Panc1 (cell line): ENCODE measurements at regions not wholly inside any gene's neighbourhood (a gene's known extent, or its start where the extent isn't known, plus 50 kb on each side); places are given as distances from the start of the nearest gene placed in this dataset.

Experiments
- POLR2AphosphoS5 ChIP-seq: IDR thresholded peaks from 2 replicates; pipeline ENCODE4 v1.6.1; 2012; ENCODE audit warnings: mild to moderate bottlenecking, low read depth, low read length, moderate library complexity
- TF ChIP-seq, protein P1 (sequence below): fragments of 450-650 bp; IDR thresholded peaks from 2 replicates; pipeline ENCODE4 v1.5.1; 2017; ENCODE audit warnings: mild to moderate bottlenecking
- TF ChIP-seq, protein P2 (sequence below), 2 experiments: IDR thresholded peaks; 2 replicates each; pipeline ENCODE4 v1.6.1; 2011 to 2012; ENCODE audit warnings: low read depth in 2 of 2, control low read depth in 1 of 2, low read length in 1 of 2, mild to moderate bottlenecking in 1 of 2, moderate library complexity in 1 of 2; ENCODE audit not compliant: insufficient read depth in 1 of 2

GRCh38 chr13:103969520-103970050 lies 903.4 kb upstream of the SLC10A2 start:
- TF ChIP-seq, protein P1, sequence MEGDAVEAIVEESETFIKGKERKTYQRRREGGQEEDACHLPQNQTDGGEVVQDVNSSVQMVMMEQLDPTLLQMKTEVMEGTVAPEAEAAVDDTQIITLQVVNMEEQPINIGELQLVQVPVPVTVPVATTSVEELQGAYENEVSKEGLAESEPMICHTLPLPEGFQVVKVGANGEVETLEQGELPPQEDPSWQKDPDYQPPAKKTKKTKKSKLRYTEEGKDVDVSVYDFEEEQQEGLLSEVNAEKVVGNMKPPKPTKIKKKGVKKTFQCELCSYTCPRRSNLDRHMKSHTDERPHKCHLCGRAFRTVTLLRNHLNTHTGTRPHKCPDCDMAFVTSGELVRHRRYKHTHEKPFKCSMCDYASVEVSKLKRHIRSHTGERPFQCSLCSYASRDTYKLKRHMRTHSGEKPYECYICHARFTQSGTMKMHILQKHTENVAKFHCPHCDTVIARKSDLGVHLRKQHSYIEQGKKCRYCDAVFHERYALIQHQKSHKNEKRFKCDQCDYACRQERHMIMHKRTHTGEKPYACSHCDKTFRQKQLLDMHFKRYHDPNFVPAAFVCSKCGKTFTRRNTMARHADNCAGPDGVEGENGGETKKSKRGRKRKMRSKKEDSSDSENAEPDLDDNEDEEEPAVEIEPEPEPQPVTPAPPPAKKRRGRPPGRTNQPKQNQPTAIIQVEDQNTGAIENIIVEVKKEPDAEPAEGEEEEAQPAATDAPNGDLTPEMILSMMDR = no peak
- no peak for TF ChIP-seq POLR2AphosphoS5
- TF ChIP-seq, protein P2, sequence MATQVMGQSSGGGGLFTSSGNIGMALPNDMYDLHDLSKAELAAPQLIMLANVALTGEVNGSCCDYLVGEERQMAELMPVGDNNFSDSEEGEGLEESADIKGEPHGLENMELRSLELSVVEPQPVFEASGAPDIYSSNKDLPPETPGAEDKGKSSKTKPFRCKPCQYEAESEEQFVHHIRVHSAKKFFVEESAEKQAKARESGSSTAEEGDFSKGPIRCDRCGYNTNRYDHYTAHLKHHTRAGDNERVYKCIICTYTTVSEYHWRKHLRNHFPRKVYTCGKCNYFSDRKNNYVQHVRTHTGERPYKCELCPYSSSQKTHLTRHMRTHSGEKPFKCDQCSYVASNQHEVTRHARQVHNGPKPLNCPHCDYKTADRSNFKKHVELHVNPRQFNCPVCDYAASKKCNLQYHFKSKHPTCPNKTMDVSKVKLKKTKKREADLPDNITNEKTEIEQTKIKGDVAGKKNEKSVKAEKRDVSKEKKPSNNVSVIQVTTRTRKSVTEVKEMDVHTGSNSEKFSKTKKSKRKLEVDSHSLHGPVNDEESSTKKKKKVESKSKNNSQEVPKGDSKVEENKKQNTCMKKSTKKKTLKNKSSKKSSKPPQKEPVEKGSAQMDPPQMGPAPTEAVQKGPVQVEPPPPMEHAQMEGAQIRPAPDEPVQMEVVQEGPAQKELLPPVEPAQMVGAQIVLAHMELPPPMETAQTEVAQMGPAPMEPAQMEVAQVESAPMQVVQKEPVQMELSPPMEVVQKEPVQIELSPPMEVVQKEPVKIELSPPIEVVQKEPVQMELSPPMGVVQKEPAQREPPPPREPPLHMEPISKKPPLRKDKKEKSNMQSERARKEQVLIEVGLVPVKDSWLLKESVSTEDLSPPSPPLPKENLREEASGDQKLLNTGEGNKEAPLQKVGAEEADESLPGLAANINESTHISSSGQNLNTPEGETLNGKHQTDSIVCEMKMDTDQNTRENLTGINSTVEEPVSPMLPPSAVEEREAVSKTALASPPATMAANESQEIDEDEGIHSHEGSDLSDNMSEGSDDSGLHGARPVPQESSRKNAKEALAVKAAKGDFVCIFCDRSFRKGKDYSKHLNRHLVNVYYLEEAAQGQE (IDR thresholded peaks at IDR 0.05; ENCODE audit: insufficient read depth in 1 of 2, low read depth in 2 of 2, low read length in 1 of 2) = no peak
